AG10803 (cell line): ENCODE measurements at regions not wholly inside any gene's neighbourhood (a gene's known extent, or its start where the extent isn't known, plus 50 kb on each side); places are given as distances from the start of the nearest gene placed in this dataset.

ENCODE experiments used
- DNase-seq: peaks from one replicate; pipeline ENCODE4 v3.0.0; 2010; ENCODE audit warnings: low read depth
- H3K4me3 ChIP-seq: 2 replicates; pipeline ENCODE4 v1.5.1; 2011; ENCODE audit warnings: mild to moderate bottlenecking, low read length, control low read depth
- TF ChIP-seq, protein P1 (sequence below): conservative IDR thresholded peaks from 2 replicates; pipeline ENCODE4 v1.5.1; 2011; ENCODE audit warnings: mild to moderate bottlenecking, low read length, control low read depth, inconsistent platforms

- H3K4me3 ChIP-seq, result no peak overlapping the region
- DNase-seq, result no peak
- TF ChIP-seq, protein P1, sequence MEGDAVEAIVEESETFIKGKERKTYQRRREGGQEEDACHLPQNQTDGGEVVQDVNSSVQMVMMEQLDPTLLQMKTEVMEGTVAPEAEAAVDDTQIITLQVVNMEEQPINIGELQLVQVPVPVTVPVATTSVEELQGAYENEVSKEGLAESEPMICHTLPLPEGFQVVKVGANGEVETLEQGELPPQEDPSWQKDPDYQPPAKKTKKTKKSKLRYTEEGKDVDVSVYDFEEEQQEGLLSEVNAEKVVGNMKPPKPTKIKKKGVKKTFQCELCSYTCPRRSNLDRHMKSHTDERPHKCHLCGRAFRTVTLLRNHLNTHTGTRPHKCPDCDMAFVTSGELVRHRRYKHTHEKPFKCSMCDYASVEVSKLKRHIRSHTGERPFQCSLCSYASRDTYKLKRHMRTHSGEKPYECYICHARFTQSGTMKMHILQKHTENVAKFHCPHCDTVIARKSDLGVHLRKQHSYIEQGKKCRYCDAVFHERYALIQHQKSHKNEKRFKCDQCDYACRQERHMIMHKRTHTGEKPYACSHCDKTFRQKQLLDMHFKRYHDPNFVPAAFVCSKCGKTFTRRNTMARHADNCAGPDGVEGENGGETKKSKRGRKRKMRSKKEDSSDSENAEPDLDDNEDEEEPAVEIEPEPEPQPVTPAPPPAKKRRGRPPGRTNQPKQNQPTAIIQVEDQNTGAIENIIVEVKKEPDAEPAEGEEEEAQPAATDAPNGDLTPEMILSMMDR, result no peak
Observed at GRCh38 chr10:78700816-78701520, 367.8 kb upstream of the ZMIZ1 start.

GRCh38 chr10:78702186-78702585, 366.6 kb upstream of the ZMIZ1 start:
- TF ChIP-seq, protein P1, result no peak
- no peak overlapping the region for H3K4me3 ChIP-seq
- no peak for DNase-seq

- H3K4me3 ChIP-seq, result no peak overlapping the region
- TF ChIP-seq, protein P1, result no peak
- DNase-seq, result no peak
Observed at GRCh38 chr10:78702876-78703275, 365.9 kb upstream of the ZMIZ1 start.

GRCh38 chr10:78703593-78703992, 365.2 kb upstream of the ZMIZ1 start:
- H3K4me3 ChIP-seq, result no peak overlapping the region
- peak; percentile 48 for DNase-seq
- TF ChIP-seq, protein P1, result no peak

- H3K4me3 ChIP-seq, result no peak overlapping the region
- TF ChIP-seq, protein P1, result no peak
- no peak for DNase-seq
Observed at GRCh38 chr10:78706256-78706655, 362.5 kb upstream of the ZMIZ1 start.

DNA sequence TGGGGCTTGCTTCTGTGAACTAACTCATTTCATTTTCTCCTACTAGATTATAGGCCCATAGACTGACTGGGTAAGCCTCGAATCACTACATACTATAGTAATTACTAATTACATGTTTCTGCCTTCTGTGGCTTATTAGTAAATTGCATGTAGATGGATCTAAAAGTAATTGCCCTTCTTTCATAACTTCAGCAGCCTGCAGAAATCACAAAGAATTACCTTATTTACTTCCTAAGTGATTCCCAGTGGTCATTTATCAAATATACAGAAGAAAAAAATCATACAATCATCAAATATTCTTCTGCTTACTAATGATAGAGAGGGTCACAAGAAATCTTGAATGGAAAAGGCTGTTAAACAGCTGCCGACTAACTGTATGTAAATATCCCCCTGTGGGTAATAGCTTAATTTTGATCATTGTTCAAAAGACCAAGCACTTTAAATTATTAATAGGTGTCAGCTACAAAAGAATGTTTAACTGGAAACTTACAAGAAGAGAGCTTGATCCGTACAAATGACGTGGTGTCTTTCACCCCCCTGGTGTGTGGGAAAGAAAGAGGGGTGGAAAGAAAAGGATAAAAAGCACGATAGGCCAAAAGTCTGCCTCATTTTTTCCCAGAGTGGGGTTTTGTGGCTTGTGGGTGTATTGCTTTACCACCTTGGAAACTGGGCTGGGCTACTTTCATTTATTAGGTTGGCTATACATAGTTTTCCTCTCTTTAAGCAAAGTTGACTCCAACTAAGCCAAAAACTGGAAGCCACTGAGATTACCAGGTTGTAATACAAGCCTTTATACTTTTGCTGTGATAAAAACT, 361.8 kb upstream of the ZMIZ1 start:
- TF ChIP-seq, protein P1, result no peak
- DNase-seq, result peak; percentile 35
- H3K4me3 ChIP-seq, result no peak overlapping the region

- TF ChIP-seq, protein P1, result no peak
- H3K4me3 ChIP-seq, result no peak overlapping the region
- DNase-seq, result no peak
Observed at GRCh38 chr10:78707745-78708144, 361.0 kb upstream of the ZMIZ1 start.
